ENCODE measurements at regions not wholly inside any gene's neighbourhood (a gene's known extent, or its start where the extent isn't known, plus 50 kb on each side); places are given as distances from the start of the nearest gene placed in this dataset.

GRCh38 chr13:22256111-22256639 lies 585.3 kb downstream of the FGF9 start:
- Histone ChIP-seq H3K4me3 (ENCODE audit: low read depth in 1 of 2, low read length in 2 of 2) (no peak overlapping the region), H3K27me3 (ENCODE audit: low read depth, low read length) (no peaks in the 10 kb centered on the region), H3K36me3 (ENCODE audit: control insufficient read depth in 1 of 2, insufficient read depth in 2 of 2, low read length in 2 of 2) (no peaks in the 10 kb centered on the region), H3K27ac (ENCODE audit: low read length) (no peak overlapping the region), H3K4me1 (ENCODE audit: control insufficient read depth in 1 of 2, insufficient read depth in 2 of 2, low read length in 2 of 2) (no peaks in the 10 kb centered on the region), H3K9me3 (ENCODE audit: control insufficient read depth in 1 of 2, low read length in 2 of 2) (no peaks in the 10 kb centered on the region)

GRCh38 chr13:22262001-22262885 lies 591.4 kb downstream of the FGF9 start:
- Histone ChIP-seq H3K9me3 (ENCODE audit: control insufficient read depth in 1 of 2, low read length in 2 of 2) (no peaks in the 10 kb centered on the region), H3K4me1 (ENCODE audit: control insufficient read depth in 1 of 2, insufficient read depth in 2 of 2, low read length in 2 of 2) (peaks cover 0 to 11% of the 10 kb centered on the region in 2 donors), H3K27ac (ENCODE audit: low read length) (no peak overlapping the region), H3K27me3 (ENCODE audit: low read depth, low read length) (no peaks in the 10 kb centered on the region), H3K4me3 (ENCODE audit: low read depth in 1 of 2, low read length in 2 of 2) (no peak overlapping the region), H3K36me3 (ENCODE audit: control insufficient read depth in 1 of 2, insufficient read depth in 2 of 2, low read length in 2 of 2) (no peaks in the 10 kb centered on the region)

GRCh38 chr13:22263185-22263584 lies 592.3 kb downstream of the FGF9 start:
- H3K36me3 ChIP-seq (ENCODE audit: control insufficient read depth in 1 of 2, insufficient read depth in 2 of 2, low read length in 2 of 2): no peaks in the 10 kb centered on the region
- peaks cover 0 to 11% of the 10 kb centered on the region in 2 donors for H3K4me1 ChIP-seq (ENCODE audit: control insufficient read depth in 1 of 2, insufficient read depth in 2 of 2, low read length in 2 of 2)
- H3K4me3 ChIP-seq (ENCODE audit: low read depth in 1 of 2, low read length in 2 of 2): no peak overlapping the region
- no peaks in the 10 kb centered on the region for H3K27me3 ChIP-seq (ENCODE audit: low read depth, low read length)
- no peak overlapping the region for H3K27ac ChIP-seq (ENCODE audit: low read length)
- H3K9me3 ChIP-seq (ENCODE audit: control insufficient read depth in 1 of 2, low read length in 2 of 2): no peaks in the 10 kb centered on the region

- H3K36me3 ChIP-seq (ENCODE audit: control insufficient read depth in 1 of 2, insufficient read depth in 2 of 2, low read length in 2 of 2): no peaks in the 10 kb centered on the region
- no peak overlapping the region for H3K27ac ChIP-seq (ENCODE audit: low read length)
- H3K27me3 ChIP-seq (ENCODE audit: low read depth, low read length): no peaks in the 10 kb centered on the region
- H3K4me3 ChIP-seq (ENCODE audit: low read depth in 1 of 2, low read length in 2 of 2): no peak overlapping the region
- H3K4me1 ChIP-seq (ENCODE audit: control insufficient read depth in 1 of 2, insufficient read depth in 2 of 2, low read length in 2 of 2): peaks cover 0 to 11% of the 10 kb centered on the region in 2 donors
- H3K9me3 ChIP-seq (ENCODE audit: control insufficient read depth in 1 of 2, low read length in 2 of 2): no peaks in the 10 kb centered on the region
These were observed 594.7 kb downstream of the FGF9 start for GRCh38 chr13:22265563-22265962.

- H3K4me3 ChIP-seq (ENCODE audit: low read depth in 1 of 2, low read length in 2 of 2): no peak overlapping the region
These were observed 600.0 kb downstream of the FGF9 start for GRCh38 chr13:22270881-22271280.

GRCh38 chr13:22271903-22272302 lies 601.0 kb downstream of the FGF9 start:
- Histone ChIP-seq H3K36me3 (ENCODE audit: control insufficient read depth in 1 of 2, insufficient read depth in 2 of 2, low read length in 2 of 2) (no peaks in the 10 kb centered on the region), H3K9me3 (ENCODE audit: control insufficient read depth in 1 of 2, low read length in 2 of 2) (no peaks in the 10 kb centered on the region), H3K27ac (ENCODE audit: low read length) (no peak overlapping the region), H3K27me3 (ENCODE audit: low read depth, low read length) (no peaks in the 10 kb centered on the region), H3K4me1 (ENCODE audit: control insufficient read depth in 1 of 2, insufficient read depth in 2 of 2, low read length in 2 of 2) (no peaks in the 10 kb centered on the region), H3K4me3 (ENCODE audit: low read depth in 1 of 2, low read length in 2 of 2) (no peak overlapping the region)

More at GRCh38 chr13:22270881-22271280, 600.0 kb downstream of the FGF9 start:
- no peaks in the 10 kb centered on the region for H3K9me3 ChIP-seq (ENCODE audit: control insufficient read depth in 1 of 2, low read length in 2 of 2)
- no peaks in the 10 kb centered on the region for H3K27me3 ChIP-seq (ENCODE audit: low read depth, low read length)
- no peaks in the 10 kb centered on the region for H3K4me1 ChIP-seq (ENCODE audit: control insufficient read depth in 1 of 2, insufficient read depth in 2 of 2, low read length in 2 of 2)
- no peaks in the 10 kb centered on the region for H3K36me3 ChIP-seq (ENCODE audit: control insufficient read depth in 1 of 2, insufficient read depth in 2 of 2, low read length in 2 of 2)
- H3K27ac ChIP-seq (ENCODE audit: low read length): no peak overlapping the region

GRCh38 chr13:22275393-22275792 lies 604.5 kb downstream of the FGF9 start:
- Histone ChIP-seq H3K27me3 (ENCODE audit: low read depth, low read length) (no peaks in the 10 kb centered on the region), H3K4me3 (ENCODE audit: low read depth in 1 of 2, low read length in 2 of 2) (no peak overlapping the region), H3K4me1 (ENCODE audit: control insufficient read depth in 1 of 2, insufficient read depth in 2 of 2, low read length in 2 of 2) (no peaks in the 10 kb centered on the region), H3K27ac (ENCODE audit: low read length) (no peak overlapping the region), H3K36me3 (ENCODE audit: control insufficient read depth in 1 of 2, insufficient read depth in 2 of 2, low read length in 2 of 2) (no peaks in the 10 kb centered on the region), H3K9me3 (ENCODE audit: control insufficient read depth in 1 of 2, low read length in 2 of 2) (no peaks in the 10 kb centered on the region)

GRCh38 chr13:22276616-22277015 lies 605.7 kb downstream of the FGF9 start:
- Histone ChIP-seq H3K27ac (ENCODE audit: low read length) (no peak overlapping the region), H3K36me3 (ENCODE audit: control insufficient read depth in 1 of 2, insufficient read depth in 2 of 2, low read length in 2 of 2) (no peaks in the 10 kb centered on the region), H3K27me3 (ENCODE audit: low read depth, low read length) (no peaks in the 10 kb centered on the region), H3K9me3 (ENCODE audit: control insufficient read depth in 1 of 2, low read length in 2 of 2) (no peaks in the 10 kb centered on the region), H3K4me3 (ENCODE audit: low read depth in 1 of 2, low read length in 2 of 2) (no peak overlapping the region), H3K4me1 (ENCODE audit: control insufficient read depth in 1 of 2, insufficient read depth in 2 of 2, low read length in 2 of 2) (no peaks in the 10 kb centered on the region)

GRCh38 chr13:22278336-22278929 lies 607.6 kb downstream of the FGF9 start:
- Histone ChIP-seq H3K9me3 (ENCODE audit: control insufficient read depth in 1 of 2, low read length in 2 of 2) (no peaks in the 10 kb centered on the region), H3K4me3 (ENCODE audit: low read depth in 1 of 2, low read length in 2 of 2) (no peak overlapping the region), H3K4me1 (ENCODE audit: control insufficient read depth in 1 of 2, insufficient read depth in 2 of 2, low read length in 2 of 2) (no peaks in the 10 kb centered on the region), H3K36me3 (ENCODE audit: control insufficient read depth in 1 of 2, insufficient read depth in 2 of 2, low read length in 2 of 2) (no peaks in the 10 kb centered on the region), H3K27me3 (ENCODE audit: low read depth, low read length) (no peaks in the 10 kb centered on the region), H3K27ac (ENCODE audit: low read length) (no peak overlapping the region)

GRCh38 chr13:22285867-22286266 lies 615.0 kb downstream of the FGF9 start:
- H3K4me3 ChIP-seq (ENCODE audit: low read depth in 1 of 2, low read length in 2 of 2): no peak overlapping the region
- H3K27me3 ChIP-seq (ENCODE audit: low read depth, low read length): no peaks in the 10 kb centered on the region
- H3K27ac ChIP-seq (ENCODE audit: low read length): no peak overlapping the region
- H3K4me1 ChIP-seq (ENCODE audit: control insufficient read depth in 1 of 2, insufficient read depth in 2 of 2, low read length in 2 of 2): no peaks in the 10 kb centered on the region
- no peaks in the 10 kb centered on the region for H3K36me3 ChIP-seq (ENCODE audit: control insufficient read depth in 1 of 2, insufficient read depth in 2 of 2, low read length in 2 of 2)
- no peaks in the 10 kb centered on the region for H3K9me3 ChIP-seq (ENCODE audit: control insufficient read depth in 1 of 2, low read length in 2 of 2)

GRCh38 chr13:22286338-22286737 lies 615.5 kb downstream of the FGF9 start:
- Histone ChIP-seq H3K4me1 (ENCODE audit: control insufficient read depth in 1 of 2, insufficient read depth in 2 of 2, low read length in 2 of 2) (no peaks in the 10 kb centered on the region), H3K27me3 (ENCODE audit: low read depth, low read length) (no peaks in the 10 kb centered on the region), H3K27ac (ENCODE audit: low read length) (no peak overlapping the region), H3K9me3 (ENCODE audit: control insufficient read depth in 1 of 2, low read length in 2 of 2) (no peaks in the 10 kb centered on the region), H3K36me3 (ENCODE audit: control insufficient read depth in 1 of 2, insufficient read depth in 2 of 2, low read length in 2 of 2) (no peaks in the 10 kb centered on the region), H3K4me3 (ENCODE audit: low read depth in 1 of 2, low read length in 2 of 2) (no peak overlapping the region)
